ENCODE measurements at regions not wholly inside any gene's neighbourhood (a gene's known extent, or its start where the extent isn't known, plus 50 kb on each side); places are given as distances from the start of the nearest gene placed in this dataset.

DNA sequence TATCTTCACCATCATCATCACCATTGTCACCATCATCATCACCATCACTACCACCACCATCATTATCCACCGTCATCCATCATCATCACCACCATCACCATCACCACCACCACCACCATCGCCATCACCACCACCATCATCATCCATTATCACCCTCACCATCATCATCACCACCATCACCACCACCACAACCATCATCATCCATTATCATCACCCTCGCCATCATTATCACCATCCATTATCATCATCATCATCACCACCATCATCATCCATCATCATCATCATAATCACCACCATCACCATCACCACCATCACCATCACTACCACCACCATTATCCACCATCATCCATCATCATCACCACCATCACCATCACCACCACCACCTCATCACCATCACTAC is 95.6 kb downstream of the C16orf95 start:
- ATAC-seq = no peak
- DNase-seq = no peak
- no peak for TF ChIP-seq CTCF (IDR thresholded peaks at IDR 0.05)
- no peak for TF ChIP-seq POLR2A (IDR thresholded peaks at IDR 0.05)
- Histone ChIP-seq H3K4me3 (no peak overlapping the region), H3K4me1 (no peaks in the 10 kb centered on the region), H3K36me3 (no peaks in the 10 kb centered on the region), H3K27me3 (peaks cover 0 to 7% (median 0%) of the 10 kb centered on the region in 9 donors), H3K9me3 (no peaks in the 10 kb centered on the region), H3K27ac (no peak overlapping the region)
- intact Hi-C loops (cut with DNase I) = no loop called here
- WGBS, 4 donors = 62 to 95% (median 80%) methylated on average over 3 of the region's 3 CpGs

DNA sequence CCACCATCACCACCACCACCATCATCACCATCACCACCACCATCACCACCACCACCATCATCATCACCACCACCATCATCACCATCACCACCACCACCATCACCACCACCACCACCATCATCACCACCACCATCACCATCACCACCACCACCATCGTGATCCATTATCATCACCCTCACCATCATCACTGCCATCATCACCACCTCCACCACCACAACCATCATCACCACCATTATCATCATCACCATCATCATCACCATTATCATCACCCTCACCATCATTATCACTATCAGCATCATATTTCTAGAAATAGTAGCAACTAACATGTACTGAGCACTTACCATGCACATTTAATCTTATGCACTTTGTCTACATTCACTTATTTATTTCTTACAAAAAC is 94.9 kb downstream of the C16orf95 start:
- no peaks in the 10 kb centered on the region for H3K9me3 ChIP-seq
- peaks cover 0 to 4% (median 0%) of the 10 kb centered on the region in 12 donors for H3K4me1 ChIP-seq
- WGBS, 4 donors = 94 to 100% (median 99%) methylated on average over 1 of the region's 1 CpG
- TF ChIP-seq CTCF (IDR thresholded peaks at IDR 0.05) (no peak), POLR2A (IDR thresholded peaks at IDR 0.05) (no peak)
- no peaks in the 10 kb centered on the region for H3K36me3 ChIP-seq
- no peak for ATAC-seq
- no peak overlapping the region for H3K4me3 ChIP-seq
- H3K27me3 ChIP-seq = peaks cover 0 to under 1% (median 0%) of the 10 kb centered on the region in 9 donors
- intact Hi-C loops (cut with DNase I) = no loop called here
- DNase-seq = no peak
- H3K27ac ChIP-seq = no peak overlapping the region

GRCh38 chr16:87223656-87224248 is 93.4 kb downstream of the C16orf95 start:
- ATAC-seq = no peak
- DNase-seq = no peak
- Histone ChIP-seq H3K9me3 (no peaks in the 10 kb centered on the region), H3K36me3 (no peaks in the 10 kb centered on the region), H3K27me3 (no peaks in the 10 kb centered on the region), H3K27ac (no peak overlapping the region), H3K4me1 (peaks cover 0 to 11% (median 0%) of the 10 kb centered on the region in 12 donors), H3K4me3 (no peak overlapping the region)
- WGBS, 4 donors = 80 to 90% (median 85%) methylated on average over 3 of the region's 3 CpGs
- TF ChIP-seq POLR2A (IDR thresholded peaks at IDR 0.05) (no peak), CTCF (IDR thresholded peaks at IDR 0.05) (no peak)
- intact Hi-C loops (cut with DNase I) = no loop called here

GRCh38 chr16:87226926-87227295 is 90.3 kb downstream of the C16orf95 start:
- peak overlapping the region in 8 of 12 donors; percentile 23 to 81 (median 66) for H3K27ac ChIP-seq
- ATAC-seq = peak in 1 of 4 donors; percentile 9
- DNase-seq = no peak
- no peak overlapping the region for H3K4me3 ChIP-seq
- H3K27me3 ChIP-seq = no peaks in the 10 kb centered on the region
- intact Hi-C loops (cut with DNase I) = no loop called here
- H3K36me3 ChIP-seq = no peaks in the 10 kb centered on the region
- peaks cover 0 to 11% (median 0%) of the 10 kb centered on the region in 12 donors for H3K4me1 ChIP-seq
- peaks cover 0 to 5% (median under 1%) of the 10 kb centered on the region in 12 donors for H3K9me3 ChIP-seq
- no peak for TF ChIP-seq CTCF (IDR thresholded peaks at IDR 0.05)
- TF ChIP-seq POLR2A (IDR thresholded peaks at IDR 0.05) = no peak

Measured in heart left ventricle (tissue), 16 donors.